ENCODE measurements at regions not wholly inside any gene's neighbourhood (a gene's known extent, or its start where the extent isn't known, plus 50 kb on each side); places are given as distances from the start of the nearest gene placed in this dataset.

- no peaks in the 10 kb centered on the region for H3K36me3 ChIP-seq (ENCODE audit: control insufficient read depth, insufficient read depth, low read length)
- TF ChIP-seq, protein P1, sequence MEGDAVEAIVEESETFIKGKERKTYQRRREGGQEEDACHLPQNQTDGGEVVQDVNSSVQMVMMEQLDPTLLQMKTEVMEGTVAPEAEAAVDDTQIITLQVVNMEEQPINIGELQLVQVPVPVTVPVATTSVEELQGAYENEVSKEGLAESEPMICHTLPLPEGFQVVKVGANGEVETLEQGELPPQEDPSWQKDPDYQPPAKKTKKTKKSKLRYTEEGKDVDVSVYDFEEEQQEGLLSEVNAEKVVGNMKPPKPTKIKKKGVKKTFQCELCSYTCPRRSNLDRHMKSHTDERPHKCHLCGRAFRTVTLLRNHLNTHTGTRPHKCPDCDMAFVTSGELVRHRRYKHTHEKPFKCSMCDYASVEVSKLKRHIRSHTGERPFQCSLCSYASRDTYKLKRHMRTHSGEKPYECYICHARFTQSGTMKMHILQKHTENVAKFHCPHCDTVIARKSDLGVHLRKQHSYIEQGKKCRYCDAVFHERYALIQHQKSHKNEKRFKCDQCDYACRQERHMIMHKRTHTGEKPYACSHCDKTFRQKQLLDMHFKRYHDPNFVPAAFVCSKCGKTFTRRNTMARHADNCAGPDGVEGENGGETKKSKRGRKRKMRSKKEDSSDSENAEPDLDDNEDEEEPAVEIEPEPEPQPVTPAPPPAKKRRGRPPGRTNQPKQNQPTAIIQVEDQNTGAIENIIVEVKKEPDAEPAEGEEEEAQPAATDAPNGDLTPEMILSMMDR (IDR thresholded peaks at IDR 0.05; ENCODE audit: insufficient read depth, low read length, poor library complexity, severe bottlenecking), result no peak
- H3K4me3 ChIP-seq (replicated peaks; ENCODE audit: low read depth, low read length), result no peak overlapping the region
- DNase-seq (ENCODE audit: extremely low read depth, insufficient read length), result no peak
- no peaks in the 10 kb centered on the region for H3K27me3 ChIP-seq (replicated peaks; ENCODE audit: control insufficient read depth, insufficient read depth, low read length)
Observed at GRCh38 chr12:127780881-127781280, 486.1 kb upstream of the TMEM132C start.

- no peak for DNase-seq (ENCODE audit: extremely low read depth, insufficient read length)
- H3K36me3 ChIP-seq (ENCODE audit: control insufficient read depth, insufficient read depth, low read length), result no peaks in the 10 kb centered on the region
- H3K27me3 ChIP-seq (replicated peaks; ENCODE audit: control insufficient read depth, insufficient read depth, low read length), result no peaks in the 10 kb centered on the region
- H3K4me3 ChIP-seq (replicated peaks; ENCODE audit: low read depth, low read length), result no peak overlapping the region
- TF ChIP-seq, protein P1 (IDR thresholded peaks at IDR 0.05; ENCODE audit: insufficient read depth, low read length, poor library complexity, severe bottlenecking), result no peak
Observed at GRCh38 chr12:127781336-127781735, 485.6 kb upstream of the TMEM132C start.

- H3K36me3 ChIP-seq (ENCODE audit: control insufficient read depth, insufficient read depth, low read length), result no peaks in the 10 kb centered on the region
- DNase-seq (ENCODE audit: extremely low read depth, insufficient read length), result no peak
Observed at GRCh38 chr12:127785540-127785939, 481.4 kb upstream of the TMEM132C start.

DNA sequence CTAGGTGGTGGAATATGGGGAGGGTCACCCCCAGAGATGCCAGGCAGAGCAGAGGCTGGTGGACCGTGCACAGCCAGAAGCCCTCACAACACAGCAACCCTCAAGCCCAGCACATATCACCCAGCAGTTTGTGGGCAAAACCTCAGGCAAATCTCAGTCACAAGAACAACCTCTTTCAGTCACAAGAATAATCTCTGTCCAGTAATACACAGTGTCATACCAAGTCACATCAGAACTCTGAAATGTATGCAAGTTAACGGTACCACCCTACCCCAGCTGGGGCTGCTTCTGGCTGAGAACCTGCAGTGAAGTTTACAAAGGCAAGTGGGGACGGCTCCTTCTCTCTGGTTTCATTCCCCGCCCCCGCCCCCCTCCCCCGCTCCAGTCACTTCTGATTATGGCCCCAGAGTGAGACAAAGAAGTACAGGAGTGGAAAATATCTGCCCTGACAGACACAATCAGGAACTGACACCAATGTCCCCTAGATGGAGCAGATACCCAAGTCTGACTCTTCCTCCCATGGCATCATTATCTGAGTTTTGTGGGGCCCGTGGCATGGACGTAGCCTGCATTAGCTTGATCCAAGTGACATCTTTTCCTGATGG, 480.9 kb upstream of the TMEM132C start:
- TF ChIP-seq, protein P1 (IDR thresholded peaks at IDR 0.05; ENCODE audit: insufficient read depth, low read length, poor library complexity, severe bottlenecking), result no peak
- no peaks in the 10 kb centered on the region for H3K27me3 ChIP-seq (replicated peaks; ENCODE audit: control insufficient read depth, insufficient read depth, low read length)
- H3K4me3 ChIP-seq (replicated peaks; ENCODE audit: low read depth, low read length), result no peak overlapping the region
- no peaks in the 10 kb centered on the region for H3K36me3 ChIP-seq (ENCODE audit: control insufficient read depth, insufficient read depth, low read length)
- no peak for DNase-seq (ENCODE audit: extremely low read depth, insufficient read length)

More at GRCh38 chr12:127785540-127785939, 481.4 kb upstream of the TMEM132C start:
- Histone ChIP-seq H3K27me3 (replicated peaks; ENCODE audit: control insufficient read depth, insufficient read depth, low read length) (no peaks in the 10 kb centered on the region), H3K4me3 (replicated peaks; ENCODE audit: low read depth, low read length) (no peak overlapping the region)
- TF ChIP-seq, protein P1 (IDR thresholded peaks at IDR 0.05; ENCODE audit: insufficient read depth, low read length, poor library complexity, severe bottlenecking), result no peak

- no peak for DNase-seq (ENCODE audit: extremely low read depth, insufficient read length)
- TF ChIP-seq, protein P1 (IDR thresholded peaks at IDR 0.05; ENCODE audit: insufficient read depth, low read length, poor library complexity, severe bottlenecking), result no peak
- H3K27me3 ChIP-seq (replicated peaks; ENCODE audit: control insufficient read depth, insufficient read depth, low read length), result no peaks in the 10 kb centered on the region
- H3K36me3 ChIP-seq (ENCODE audit: control insufficient read depth, insufficient read depth, low read length), result no peaks in the 10 kb centered on the region
- H3K4me3 ChIP-seq (replicated peaks; ENCODE audit: low read depth, low read length), result no peak overlapping the region
Observed at GRCh38 chr12:127787544-127787943, 479.4 kb upstream of the TMEM132C start.

DNA sequence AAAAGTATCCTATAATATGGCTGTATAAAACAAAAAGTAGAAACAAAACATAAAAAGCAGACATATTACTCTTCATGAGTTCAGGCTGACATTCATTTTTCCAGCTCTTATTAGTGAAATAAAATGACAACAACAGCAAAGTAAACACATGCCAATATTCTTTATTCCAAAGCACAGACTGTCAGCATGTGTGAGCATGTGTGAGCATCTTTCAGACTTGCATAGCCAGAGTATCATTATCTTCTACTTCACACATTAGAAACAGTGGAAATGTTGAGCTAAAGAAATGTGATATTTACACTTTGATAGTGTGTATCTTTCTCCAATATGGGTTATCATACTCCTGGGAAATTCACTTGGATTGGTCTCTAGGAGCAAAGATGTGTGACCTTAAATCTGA, 476.6 kb upstream of the TMEM132C start:
- TF ChIP-seq, protein P1 (IDR thresholded peaks at IDR 0.05; ENCODE audit: insufficient read depth, low read length, poor library complexity, severe bottlenecking), result no peak
- H3K27me3 ChIP-seq (replicated peaks; ENCODE audit: control insufficient read depth, insufficient read depth, low read length), result no peaks in the 10 kb centered on the region
- no peak overlapping the region for H3K4me3 ChIP-seq (replicated peaks; ENCODE audit: low read depth, low read length)
- no peak for DNase-seq (ENCODE audit: extremely low read depth, insufficient read length)
- no peaks in the 10 kb centered on the region for H3K36me3 ChIP-seq (ENCODE audit: control insufficient read depth, insufficient read depth, low read length)

Measured in GM06990 (cell line).